A673 (cell line): ENCODE measurements at regions not wholly inside any gene's neighbourhood (a gene's known extent, or its start where the extent isn't known, plus 50 kb on each side); places are given as distances from the start of the nearest gene placed in this dataset.
"Not testable (repeated sequence)": the region's sequence is repeated elsewhere in the genome, so short reads cannot be mapped to it uniquely, and the experiment has no call there.

ENCODE experiments used
- EZH2 ChIP-seq: fragments of 200-600 bp; sonication (generic); IDR thresholded peaks from 2 replicates; pipeline ENCODE4 v1.6.1; 2017; ENCODE audit warnings: borderline replicate concordance, low read depth, mild to moderate bottlenecking, mixed read lengths, antibody characterized with exemption, low read length; ENCODE audit not compliant: poor library complexity, severe bottlenecking
- TF ChIP-seq, protein P1 (sequence below): fragments of 300-800, 200-600 bp; sonication (generic); conservative IDR thresholded peaks from 2 replicates; pipeline ENCODE4 v1.5.1; 2017; ENCODE audit warnings: low read depth, mild to moderate bottlenecking, antibody characterized with exemption, low read length, moderate library complexity, mixed read lengths

DNA sequence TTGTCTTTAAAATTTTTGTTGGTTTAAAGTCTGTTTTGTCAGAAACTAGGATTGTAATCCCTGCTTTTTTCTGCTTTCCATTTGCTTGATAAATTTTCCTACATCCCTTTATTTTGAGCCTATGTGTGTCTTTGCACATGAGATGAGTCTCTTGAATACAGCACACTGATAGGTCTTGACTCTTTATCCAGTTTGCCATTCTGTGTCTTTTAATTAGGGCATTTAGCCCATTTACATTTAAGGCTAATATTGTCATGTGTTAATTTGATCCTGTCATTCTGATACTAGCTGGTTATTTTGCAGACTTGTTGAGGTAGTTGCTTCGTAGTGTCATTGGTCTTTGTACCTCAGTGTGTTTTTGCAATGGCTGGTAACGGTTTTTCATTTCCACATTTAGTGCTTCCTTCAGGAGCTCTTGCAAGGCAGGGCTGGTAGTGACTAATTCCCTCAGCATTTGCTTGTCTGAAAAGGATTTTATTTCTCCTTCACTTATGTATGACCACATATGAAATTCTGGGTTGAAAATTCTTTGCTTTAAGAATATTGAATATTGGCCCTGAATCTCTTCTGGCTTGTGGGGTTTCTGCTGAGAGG lies 294.7 kb downstream of the WDR11 start:
- TF ChIP-seq, protein P1, sequence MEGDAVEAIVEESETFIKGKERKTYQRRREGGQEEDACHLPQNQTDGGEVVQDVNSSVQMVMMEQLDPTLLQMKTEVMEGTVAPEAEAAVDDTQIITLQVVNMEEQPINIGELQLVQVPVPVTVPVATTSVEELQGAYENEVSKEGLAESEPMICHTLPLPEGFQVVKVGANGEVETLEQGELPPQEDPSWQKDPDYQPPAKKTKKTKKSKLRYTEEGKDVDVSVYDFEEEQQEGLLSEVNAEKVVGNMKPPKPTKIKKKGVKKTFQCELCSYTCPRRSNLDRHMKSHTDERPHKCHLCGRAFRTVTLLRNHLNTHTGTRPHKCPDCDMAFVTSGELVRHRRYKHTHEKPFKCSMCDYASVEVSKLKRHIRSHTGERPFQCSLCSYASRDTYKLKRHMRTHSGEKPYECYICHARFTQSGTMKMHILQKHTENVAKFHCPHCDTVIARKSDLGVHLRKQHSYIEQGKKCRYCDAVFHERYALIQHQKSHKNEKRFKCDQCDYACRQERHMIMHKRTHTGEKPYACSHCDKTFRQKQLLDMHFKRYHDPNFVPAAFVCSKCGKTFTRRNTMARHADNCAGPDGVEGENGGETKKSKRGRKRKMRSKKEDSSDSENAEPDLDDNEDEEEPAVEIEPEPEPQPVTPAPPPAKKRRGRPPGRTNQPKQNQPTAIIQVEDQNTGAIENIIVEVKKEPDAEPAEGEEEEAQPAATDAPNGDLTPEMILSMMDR: not testable (repeated sequence)
- not testable (repeated sequence) for TF ChIP-seq EZH2
